BJ (cell line): ENCODE measurements at regions not wholly inside any gene's neighbourhood (a gene's known extent, or its start where the extent isn't known, plus 50 kb on each side); places are given as distances from the start of the nearest gene placed in this dataset.

Experiments used
- CTCF ChIA-PET: fragments of 350-600 bp; formaldehyde crosslinking; extraction: SDS; loops from one replicate; lab custom pipeline; 2021; ENCODE audit warnings: antibody characterized with exemption, inconsistent platforms; lab: Yijun Ruan, JAX
- POLR2A ChIA-PET: fragments of 300-600 bp; sonication (Branson Sonifier 250); formaldehyde crosslinking; extraction: SDS; loops from one replicate; lab custom pipeline; 2021; ENCODE audit warnings: antibody characterized with exemption; lab: Charles Lee
- DNase-seq: peaks from one replicate; pipeline ENCODE4 v3.0.0-alpha.2; 2011; ENCODE audit warnings: low read depth
- H3K27me3 ChIP-seq: 2 replicates; pipeline ENCODE4 v1.6.0; 2011; ENCODE audit warnings: low read length; ENCODE audit not compliant: control insufficient read depth, insufficient read depth
- H3K36me3 ChIP-seq: 2 replicates; pipeline ENCODE4 v1.5.1; 2011; ENCODE audit warnings: low read length; ENCODE audit not compliant: control insufficient read depth, insufficient read depth
- H3K4me3 ChIP-seq: 2 replicates; pipeline ENCODE4 v1.5.1; 2011; ENCODE audit warnings: low read depth, mild to moderate bottlenecking, control low read depth, low read length
- CTCF ChIP-seq: IDR thresholded peaks from 2 replicates; pipeline ENCODE4 v1.5.1; 2011; ENCODE audit warnings: low read depth, mild to moderate bottlenecking, control low read depth, inconsistent platforms, low read length, moderate library complexity; ENCODE audit not compliant: insufficient read depth

DNA sequence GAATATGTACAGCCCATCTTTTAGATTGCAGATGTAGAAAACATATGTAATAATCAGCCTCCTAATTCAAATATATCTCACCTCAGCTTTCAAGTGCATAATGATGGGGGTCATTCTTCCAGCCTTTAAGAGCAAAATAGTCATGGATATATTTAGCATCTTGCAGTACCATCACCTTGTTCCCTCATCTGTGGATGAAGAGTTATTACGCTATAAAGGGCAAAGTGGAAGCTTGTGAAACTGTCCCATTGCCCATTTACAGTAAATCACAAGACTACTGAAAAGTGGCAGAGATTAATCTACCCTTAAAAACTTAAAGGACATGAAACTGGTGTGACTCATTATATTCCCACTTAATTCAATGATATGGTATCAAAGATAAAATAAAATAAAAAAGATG is 979.7 kb upstream of the HS3ST1 start:
- CTCF ChIA-PET, result no interaction called here
- Histone ChIP-seq H3K36me3 (no peaks in the 10 kb centered on the region), H3K4me3 (no peak overlapping the region), H3K27me3 (no peaks in the 10 kb centered on the region)
- POLR2A ChIA-PET, result no interaction called here
- no peak for TF ChIP-seq CTCF
- no peak for DNase-seq

- ChIA-PET POLR2A (no interaction called here), CTCF (no interaction called here)
- no peak for DNase-seq
These were observed 974.5 kb upstream of the HS3ST1 start for GRCh38 chr4:12403175-12403574.

DNA sequence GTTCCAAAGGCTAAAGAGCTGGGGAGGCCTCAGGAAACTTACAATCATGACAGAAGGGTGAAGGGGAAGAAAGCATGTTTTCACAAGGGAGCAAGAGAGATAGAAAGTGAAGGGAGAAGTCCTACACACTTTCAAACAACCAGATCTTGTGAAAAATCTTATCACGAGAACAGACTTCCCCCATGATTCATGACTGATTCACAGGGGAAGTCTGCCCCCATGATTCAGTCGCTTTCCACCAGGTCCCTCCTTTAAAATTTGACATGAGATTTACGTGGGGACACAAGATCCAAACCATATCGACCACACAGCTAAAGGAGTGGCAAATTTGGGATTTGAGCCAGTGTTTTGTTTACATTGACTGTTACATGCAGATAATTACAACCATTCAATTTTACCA is 971.1 kb upstream of the HS3ST1 start:
- POLR2A ChIA-PET, result no interaction called here
- CTCF ChIA-PET, result no interaction called here
- TF ChIP-seq CTCF, result no peak

More at GRCh38 chr4:12403175-12403574, 974.5 kb upstream of the HS3ST1 start:
- Histone ChIP-seq H3K27me3 (no peaks in the 10 kb centered on the region), H3K36me3 (no peaks in the 10 kb centered on the region), H3K4me3 (no peak overlapping the region)
- TF ChIP-seq CTCF, result no peak

DNA sequence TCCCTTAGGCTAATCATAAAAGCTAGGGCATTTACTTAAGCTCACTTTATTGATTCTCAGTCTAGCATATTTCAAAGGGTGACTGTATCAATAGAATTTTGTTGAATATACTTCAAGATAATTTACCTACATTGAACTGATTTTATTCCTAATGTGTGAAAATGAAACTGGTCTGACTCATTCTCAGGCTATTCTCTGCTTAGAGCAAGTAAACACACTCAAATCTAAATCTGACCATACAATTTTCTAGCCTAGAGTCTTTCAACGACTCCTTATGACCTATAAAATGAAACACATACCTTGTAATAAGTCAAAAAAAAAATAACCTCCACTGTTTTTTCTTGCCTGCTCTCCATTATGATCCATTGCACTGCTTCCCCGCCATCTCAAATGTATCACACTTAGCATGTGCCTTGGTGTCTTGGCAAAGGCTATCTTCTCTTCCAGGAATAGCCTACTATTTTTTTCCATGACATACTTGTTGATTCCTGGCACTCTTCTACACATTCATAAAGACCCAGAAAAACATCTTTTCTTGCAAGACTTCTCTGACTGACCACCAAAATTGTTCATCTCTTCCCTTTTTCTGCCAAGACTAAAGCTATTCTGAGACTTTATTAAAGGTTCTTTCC is 965.1 kb upstream of the HS3ST1 start:
- no peak for DNase-seq
- Histone ChIP-seq H3K4me3 (no peak overlapping the region), H3K27me3 (no peaks in the 10 kb centered on the region), H3K36me3 (no peaks in the 10 kb centered on the region)
- POLR2A ChIA-PET, result no interaction called here
- TF ChIP-seq CTCF, result no peak
- CTCF ChIA-PET, result no interaction called here

More for the DNA sequence above, 971.1 kb upstream of the HS3ST1 start:
- DNase-seq, result no peak
- Histone ChIP-seq H3K4me3 (no peak overlapping the region), H3K36me3 (no peaks in the 10 kb centered on the region), H3K27me3 (no peaks in the 10 kb centered on the region)

- ChIA-PET CTCF (no interaction called here), POLR2A (no interaction called here)
- no peaks in the 10 kb centered on the region for H3K36me3 ChIP-seq
- no peaks in the 10 kb centered on the region for H3K27me3 ChIP-seq
- no peak overlapping the region for H3K4me3 ChIP-seq
- no peak for TF ChIP-seq CTCF
- no peak for DNase-seq
These were observed 960.9 kb upstream of the HS3ST1 start for GRCh38 chr4:12389604-12390003.
